BLaER1 (cell line): ENCODE measurements at regions not wholly inside any gene's neighbourhood (a gene's known extent, or its start where the extent isn't known, plus 50 kb on each side); places are given as distances from the start of the nearest gene placed in this dataset.

Experiments
- H3K27ac ChIP-seq: shearing (Covaris generic); formaldehyde crosslinking; 2 replicates; pipeline ENCODE4 v1.8.1; 2022
- H3K27me3 ChIP-seq: shearing (Covaris generic); formaldehyde crosslinking; 2 replicates; pipeline ENCODE4 v1.8.1; 2022
- H3K36me3 ChIP-seq: shearing (Covaris generic); formaldehyde crosslinking; 2 replicates; pipeline ENCODE4 v1.8.1; 2022
- H3K4me1 ChIP-seq: shearing (Covaris generic); formaldehyde crosslinking; 2 replicates; pipeline ENCODE4 v1.8.1; 2022
- H3K4me2 ChIP-seq: shearing (Covaris generic); formaldehyde crosslinking; 2 replicates; pipeline ENCODE4 v1.8.1; 2022
- H3K4me3 ChIP-seq: shearing (Covaris generic); formaldehyde crosslinking; 2 replicates; pipeline ENCODE4 v1.8.1; 2022
- H3K9ac ChIP-seq: shearing (Covaris generic); formaldehyde crosslinking; 2 replicates; pipeline ENCODE4 v1.8.1; 2022
- H3K9me3 ChIP-seq: shearing (Covaris generic); formaldehyde crosslinking; 2 replicates; pipeline ENCODE4 v1.8.1; 2022
- H4K20me1 ChIP-seq: shearing (Covaris generic); formaldehyde crosslinking; 2 replicates; pipeline ENCODE4 v1.8.1; 2022
- Cebpa-rat ChIP-seq: shearing (Covaris generic); IDR thresholded peaks from 2 replicates; pipeline ENCODE4 v1.8.1; 2022

- Histone ChIP-seq H3K36me3 (no peaks in the 10 kb centered on the region), H4K20me1 (peaks cover 3% of the 10 kb centered on the region; the same call in 1 of the 2 replicates), H3K27ac (peak overlapping the region; percentile 30; the same call in 1 of the 2 replicates), H3K4me3 (no peak overlapping the region), H3K9me3 (no peaks in the 10 kb centered on the region), H3K4me1 (peaks cover 14% of the 10 kb centered on the region), H3K9ac (no peak overlapping the region), H3K4me2 (peak overlapping the region; percentile 44), H3K27me3 (peaks cover 59% of the 10 kb centered on the region)
- TF ChIP-seq Cebpa-rat, result no peak
Observed at GRCh38 chrX:69222103-69223090, 57.1 kb upstream of the PJA1 start.

- Histone ChIP-seq H3K4me2 (no peak overlapping the region; the same call in 1 of the 2 replicates), H3K9ac (no peak overlapping the region), H3K27me3 (peaks cover 59% of the 10 kb centered on the region), H3K4me3 (no peak overlapping the region), H3K36me3 (no peaks in the 10 kb centered on the region), H3K27ac (no peak overlapping the region), H4K20me1 (peaks cover 9% of the 10 kb centered on the region; the same call in 1 of the 2 replicates), H3K9me3 (no peaks in the 10 kb centered on the region), H3K4me1 (peaks cover 14% of the 10 kb centered on the region)
- no peak for TF ChIP-seq Cebpa-rat
Observed at GRCh38 chrX:69221239-69222102, 56.2 kb upstream of the PJA1 start.

- Histone ChIP-seq H3K4me2 (no peak overlapping the region), H3K9ac (no peak overlapping the region), H3K9me3 (no peaks in the 10 kb centered on the region), H4K20me1 (peaks cover 9% of the 10 kb centered on the region; the same call in 1 of the 2 replicates), H3K27me3 (peaks cover 55% of the 10 kb centered on the region), H3K36me3 (no peaks in the 10 kb centered on the region), H3K4me1 (peaks cover 14% of the 10 kb centered on the region), H3K4me3 (no peak overlapping the region), H3K27ac (no peak overlapping the region)
- no peak for TF ChIP-seq Cebpa-rat
Observed at GRCh38 chrX:69218407-69218997, 53.2 kb upstream of the PJA1 start.

- Histone ChIP-seq H3K4me1 (peaks cover 3% of the 10 kb centered on the region; the same call in 1 of the 2 replicates), H3K9ac (no peak overlapping the region), H3K4me2 (no peak overlapping the region), H3K36me3 (no peaks in the 10 kb centered on the region), H3K9me3 (no peaks in the 10 kb centered on the region), H3K27ac (no peak overlapping the region), H3K27me3 (peaks cover 62% of the 10 kb centered on the region), H4K20me1 (peaks cover 9% of the 10 kb centered on the region; the same call in 1 of the 2 replicates), H3K4me3 (no peak overlapping the region)
- no peak for TF ChIP-seq Cebpa-rat
Observed at GRCh38 chrX:69216911-69217310, 51.7 kb upstream of the PJA1 start.

GRCh38 chrX:69216446-69216845 is 51.2 kb upstream of the PJA1 start:
- H3K4me1 ChIP-seq, result no peaks in the 10 kb centered on the region
- H3K27ac ChIP-seq, result no peak overlapping the region
- no peaks in the 10 kb centered on the region for H3K36me3 ChIP-seq
- TF ChIP-seq Cebpa-rat, result no peak
- H3K27me3 ChIP-seq, result peaks cover 66% of the 10 kb centered on the region
- H3K9me3 ChIP-seq, result no peaks in the 10 kb centered on the region
- H3K4me3 ChIP-seq, result no peak overlapping the region
- peaks cover 9% of the 10 kb centered on the region; the same call in 1 of the 2 replicates for H4K20me1 ChIP-seq
- no peak overlapping the region for H3K9ac ChIP-seq
- H3K4me2 ChIP-seq, result no peak overlapping the region

GRCh38 chrX:69215161-69215875 is 50.1 kb upstream of the PJA1 start:
- TF ChIP-seq Cebpa-rat, result no peak
- H3K9ac ChIP-seq, result no peak overlapping the region
- no peak overlapping the region for H3K4me2 ChIP-seq
- H3K27ac ChIP-seq, result no peak overlapping the region
- peaks cover 9% of the 10 kb centered on the region; the same call in 1 of the 2 replicates for H4K20me1 ChIP-seq
- H3K4me3 ChIP-seq, result no peak overlapping the region
- peaks cover 72% of the 10 kb centered on the region for H3K27me3 ChIP-seq
- H3K4me1 ChIP-seq, result no peaks in the 10 kb centered on the region
- H3K36me3 ChIP-seq, result no peaks in the 10 kb centered on the region
- H3K9me3 ChIP-seq, result no peaks in the 10 kb centered on the region
